AG04450 (cell line): ENCODE measurements at regions not wholly inside any gene's neighbourhood (a gene's known extent, or its start where the extent isn't known, plus 50 kb on each side); places are given as distances from the start of the nearest gene placed in this dataset.

Experiments
- CTCF ChIA-PET: fragments of 300-600, 350-600 bp; formaldehyde crosslinking; extraction: SDS; loops from one replicate; lab custom pipeline; 2022; ENCODE audit warnings: antibody characterized with exemption, inconsistent platforms; lab: Charles Lee
- POLR2A ChIA-PET: fragments of 350-600 bp; formaldehyde crosslinking; extraction: SDS; loops from one replicate; lab custom pipeline; 2021; ENCODE audit warnings: antibody characterized with exemption, inconsistent platforms; lab: Yijun Ruan, JAX
- DNase-seq: peaks from one replicate; pipeline ENCODE4 v3.0.0-alpha.2; 2011; ENCODE audit warnings: low read depth, low spot score
- H3K27ac ChIP-seq: one replicate; pipeline ENCODE4 v1.5.1; 2012; ENCODE audit warnings: low read depth, low read length, control low read depth
- H3K27me3 ChIP-seq: one replicate; pipeline ENCODE4 v1.6.0; 2012; ENCODE audit warnings: low read length; ENCODE audit not compliant: control insufficient read depth, insufficient read depth
- H3K4me3 ChIP-seq: 2 replicates; pipeline ENCODE4 v1.5.1; 2011; ENCODE audit warnings: mild to moderate bottlenecking, low read depth, low read length, control low read depth
- H3K9me3 ChIP-seq: 2 replicates; pipeline ENCODE4 v1.5.1; 2012; ENCODE audit warnings: low read length; ENCODE audit not compliant: control insufficient read depth, insufficient read depth
- TF ChIP-seq, protein P1 (sequence below): IDR thresholded peaks from 2 replicates; pipeline ENCODE4 v1.5.1; 2011; ENCODE audit warnings: low read depth, low read length, control low read depth, inconsistent platforms

DNA sequence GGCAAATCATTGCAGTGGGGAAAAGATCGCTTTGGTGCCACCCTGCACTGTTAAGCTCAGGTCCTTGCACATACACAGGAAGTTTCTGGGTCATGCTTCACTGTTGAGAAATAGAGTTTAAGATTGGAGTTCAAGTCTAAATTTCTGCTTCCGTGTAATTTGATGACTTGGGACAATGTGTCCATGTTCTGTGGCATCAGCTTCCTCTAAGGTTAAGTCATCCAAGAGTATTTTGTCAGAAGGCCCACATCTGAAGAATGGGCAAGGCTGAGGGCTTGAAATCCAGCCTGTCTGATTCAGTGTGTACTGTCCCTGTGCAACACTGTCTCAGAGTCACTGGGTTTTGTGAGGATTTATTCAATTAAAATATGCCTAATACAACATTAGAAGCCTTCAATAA, 880.7 kb downstream of the SUCLG1 start:
- H3K9me3 ChIP-seq: no peaks in the 10 kb centered on the region
- H3K27ac ChIP-seq: no peak overlapping the region
- CTCF ChIA-PET: no interaction called here
- TF ChIP-seq, protein P1, sequence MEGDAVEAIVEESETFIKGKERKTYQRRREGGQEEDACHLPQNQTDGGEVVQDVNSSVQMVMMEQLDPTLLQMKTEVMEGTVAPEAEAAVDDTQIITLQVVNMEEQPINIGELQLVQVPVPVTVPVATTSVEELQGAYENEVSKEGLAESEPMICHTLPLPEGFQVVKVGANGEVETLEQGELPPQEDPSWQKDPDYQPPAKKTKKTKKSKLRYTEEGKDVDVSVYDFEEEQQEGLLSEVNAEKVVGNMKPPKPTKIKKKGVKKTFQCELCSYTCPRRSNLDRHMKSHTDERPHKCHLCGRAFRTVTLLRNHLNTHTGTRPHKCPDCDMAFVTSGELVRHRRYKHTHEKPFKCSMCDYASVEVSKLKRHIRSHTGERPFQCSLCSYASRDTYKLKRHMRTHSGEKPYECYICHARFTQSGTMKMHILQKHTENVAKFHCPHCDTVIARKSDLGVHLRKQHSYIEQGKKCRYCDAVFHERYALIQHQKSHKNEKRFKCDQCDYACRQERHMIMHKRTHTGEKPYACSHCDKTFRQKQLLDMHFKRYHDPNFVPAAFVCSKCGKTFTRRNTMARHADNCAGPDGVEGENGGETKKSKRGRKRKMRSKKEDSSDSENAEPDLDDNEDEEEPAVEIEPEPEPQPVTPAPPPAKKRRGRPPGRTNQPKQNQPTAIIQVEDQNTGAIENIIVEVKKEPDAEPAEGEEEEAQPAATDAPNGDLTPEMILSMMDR: no peak
- H3K4me3 ChIP-seq: no peak overlapping the region
- DNase-seq: no peak
- POLR2A ChIA-PET: no interaction called here
- no peaks in the 10 kb centered on the region for H3K27me3 ChIP-seq

DNA sequence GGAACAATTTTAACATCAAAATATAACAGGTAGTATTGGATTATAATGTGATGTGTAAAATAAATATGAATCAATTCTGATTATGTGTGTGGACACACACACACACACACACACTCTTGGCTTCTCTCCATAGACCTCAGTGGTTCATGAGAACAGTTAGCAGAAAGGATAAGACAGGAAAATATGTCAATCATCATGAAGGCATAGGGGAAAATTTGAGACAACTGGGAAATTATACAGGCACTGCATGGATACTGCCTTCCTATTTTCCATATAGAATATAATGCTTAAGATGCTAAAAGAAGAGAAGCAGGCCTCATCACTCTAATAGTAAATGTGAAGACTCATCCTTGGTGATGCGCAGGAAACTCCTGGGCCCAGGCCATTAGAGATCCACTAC, 884.5 kb downstream of the SUCLG1 start:
- no peaks in the 10 kb centered on the region for H3K27me3 ChIP-seq
- no peak for DNase-seq
- ChIA-PET POLR2A (no interaction called here), CTCF (no interaction called here)
- H3K27ac ChIP-seq: no peak overlapping the region
- TF ChIP-seq, protein P1: no peak
- H3K9me3 ChIP-seq: no peaks in the 10 kb centered on the region
- no peak overlapping the region for H3K4me3 ChIP-seq

DNA sequence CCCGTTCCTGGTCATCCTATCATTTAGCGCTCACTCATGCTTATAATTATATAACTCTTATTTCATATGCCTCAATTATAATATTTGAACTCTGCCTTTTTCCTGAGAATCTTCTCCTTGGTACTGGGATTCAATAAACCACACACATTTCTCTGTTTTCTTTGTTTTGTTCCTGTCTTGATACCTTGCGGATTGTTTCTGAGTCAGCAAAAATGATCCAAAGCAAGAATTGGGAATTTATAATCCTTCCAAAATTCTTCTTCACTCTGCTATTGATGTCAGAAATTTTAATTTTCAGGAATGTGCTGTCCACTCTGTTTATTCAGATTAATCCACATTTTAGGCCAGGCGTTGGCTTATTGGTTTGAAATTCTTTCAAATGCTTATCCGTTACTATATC, 886.0 kb downstream of the SUCLG1 start:
- Histone ChIP-seq H3K4me3 (no peak overlapping the region), H3K9me3 (no peaks in the 10 kb centered on the region), H3K27me3 (no peaks in the 10 kb centered on the region), H3K27ac (no peak overlapping the region)
- no peak for DNase-seq
- ChIA-PET CTCF (no interaction called here), POLR2A (no interaction called here)
- TF ChIP-seq, protein P1: no peak

DNA sequence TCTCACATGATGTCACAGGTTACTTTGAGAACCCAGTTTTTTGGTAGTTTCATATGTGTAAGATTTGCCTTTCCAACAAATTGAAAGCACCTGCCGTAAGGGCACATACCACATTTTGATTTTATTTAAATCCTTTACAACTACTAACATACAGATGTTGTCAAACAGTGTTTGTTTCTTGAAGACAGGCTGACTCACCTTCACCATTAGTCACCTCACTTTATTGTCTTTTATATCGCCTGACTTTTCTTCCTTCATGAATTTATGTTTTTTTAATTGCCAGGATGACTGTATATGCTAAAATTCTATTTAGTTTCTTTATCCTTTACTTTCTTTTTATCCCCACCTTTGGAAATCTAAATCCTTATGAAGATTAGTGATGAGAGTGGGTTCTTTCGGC, 886.7 kb downstream of the SUCLG1 start:
- POLR2A ChIA-PET: no interaction called here
- Histone ChIP-seq H3K27ac (no peak overlapping the region), H3K9me3 (no peaks in the 10 kb centered on the region), H3K4me3 (no peak overlapping the region), H3K27me3 (no peaks in the 10 kb centered on the region)
- CTCF ChIA-PET: no interaction called here
- TF ChIP-seq, protein P1: no peak
- no peak for DNase-seq

DNA sequence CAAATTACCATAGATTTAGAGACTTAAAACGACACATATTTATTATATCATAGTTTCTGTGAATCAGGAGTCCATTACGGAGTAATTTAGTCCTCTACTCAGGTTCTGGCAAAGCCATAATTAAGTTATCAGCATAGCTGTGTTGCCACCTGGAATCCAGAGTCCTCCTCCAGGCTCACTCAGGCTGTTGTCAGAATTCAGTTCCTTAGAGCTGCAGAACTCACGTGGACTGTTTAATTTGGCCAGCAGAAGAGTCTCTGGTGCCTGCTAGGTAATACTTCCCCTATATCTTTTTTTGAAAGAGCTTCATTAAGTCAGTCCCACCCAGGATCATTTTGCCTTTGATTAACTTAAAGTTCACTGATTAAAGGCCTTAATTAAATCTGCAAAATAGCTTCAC, 891.5 kb downstream of the SUCLG1 start:
- no peak for DNase-seq
- no peak overlapping the region for H3K4me3 ChIP-seq
- H3K27ac ChIP-seq: no peak overlapping the region
- H3K9me3 ChIP-seq: no peaks in the 10 kb centered on the region
- H3K27me3 ChIP-seq: no peaks in the 10 kb centered on the region
- TF ChIP-seq, protein P1: no peak
- POLR2A ChIA-PET: no interaction called here
- CTCF ChIA-PET: no interaction called here
